GM12874 (cell line): ENCODE measurements at regions not wholly inside any gene's neighbourhood (a gene's known extent, or its start where the extent isn't known, plus 50 kb on each side); places are given as distances from the start of the nearest gene placed in this dataset.

Source experiments
- TF ChIP-seq, protein P1 (sequence below): IDR thresholded peaks from 2 replicates; pipeline ENCODE4 v1.5.1; 2011; ENCODE audit warnings: low read depth, mild to moderate bottlenecking, control low read depth, low read length, moderate library complexity; ENCODE audit not compliant: insufficient read depth

GRCh38 chr18:48460929-48461583 is 51.9 kb upstream of the ZBTB7C start:
- TF ChIP-seq, protein P1, sequence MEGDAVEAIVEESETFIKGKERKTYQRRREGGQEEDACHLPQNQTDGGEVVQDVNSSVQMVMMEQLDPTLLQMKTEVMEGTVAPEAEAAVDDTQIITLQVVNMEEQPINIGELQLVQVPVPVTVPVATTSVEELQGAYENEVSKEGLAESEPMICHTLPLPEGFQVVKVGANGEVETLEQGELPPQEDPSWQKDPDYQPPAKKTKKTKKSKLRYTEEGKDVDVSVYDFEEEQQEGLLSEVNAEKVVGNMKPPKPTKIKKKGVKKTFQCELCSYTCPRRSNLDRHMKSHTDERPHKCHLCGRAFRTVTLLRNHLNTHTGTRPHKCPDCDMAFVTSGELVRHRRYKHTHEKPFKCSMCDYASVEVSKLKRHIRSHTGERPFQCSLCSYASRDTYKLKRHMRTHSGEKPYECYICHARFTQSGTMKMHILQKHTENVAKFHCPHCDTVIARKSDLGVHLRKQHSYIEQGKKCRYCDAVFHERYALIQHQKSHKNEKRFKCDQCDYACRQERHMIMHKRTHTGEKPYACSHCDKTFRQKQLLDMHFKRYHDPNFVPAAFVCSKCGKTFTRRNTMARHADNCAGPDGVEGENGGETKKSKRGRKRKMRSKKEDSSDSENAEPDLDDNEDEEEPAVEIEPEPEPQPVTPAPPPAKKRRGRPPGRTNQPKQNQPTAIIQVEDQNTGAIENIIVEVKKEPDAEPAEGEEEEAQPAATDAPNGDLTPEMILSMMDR: no peak

DNA sequence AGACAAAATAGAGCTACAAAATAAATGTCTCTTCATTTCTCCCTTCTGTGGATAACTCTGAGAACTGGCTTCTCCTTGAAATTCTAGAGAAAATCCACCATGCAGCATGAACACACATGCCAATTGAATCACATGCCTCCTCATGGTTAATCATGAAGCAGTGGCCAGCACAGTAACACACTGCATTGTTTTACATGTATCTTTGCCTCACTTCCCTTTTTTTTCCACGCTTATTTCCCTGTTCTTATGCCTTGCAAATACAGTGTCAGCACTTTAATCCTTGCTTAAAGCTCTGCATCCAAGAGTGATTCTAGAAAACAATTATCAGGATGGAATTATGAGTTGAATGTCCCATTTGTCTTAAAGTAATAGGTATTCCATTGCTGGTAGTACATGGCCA is 50.3 kb upstream of the ZBTB7C start:
- TF ChIP-seq, protein P1: no peak

DNA sequence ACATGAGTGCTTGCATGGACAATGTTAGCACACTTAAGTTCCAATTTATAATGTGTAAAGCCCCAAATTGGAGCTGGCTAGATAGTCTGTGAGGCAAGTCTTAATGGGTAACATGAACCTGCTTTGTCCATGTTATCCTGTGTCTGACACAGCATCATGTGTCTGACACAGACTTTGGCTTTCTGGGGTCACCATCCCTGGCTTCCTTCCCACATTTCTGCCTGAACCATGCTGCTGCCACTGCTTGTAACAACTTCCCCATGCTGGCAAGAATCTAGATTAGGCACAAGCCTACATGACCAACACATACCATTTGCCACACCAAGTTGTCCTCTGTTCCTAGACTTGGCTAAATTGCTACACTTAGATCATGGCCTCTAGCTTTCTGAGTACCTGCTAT is 49.8 kb upstream of the ZBTB7C start:
- TF ChIP-seq, protein P1: no peak
